Smooth muscle cell of the brain vasculature (primary cell): ENCODE measurements at regions not wholly inside any gene's neighbourhood (a gene's known extent, or its start where the extent isn't known, plus 50 kb on each side); places are given as distances from the start of the nearest gene placed in this dataset.

Source experiments
- DNase-seq: peaks from one replicate; pipeline ENCODE4 v3.0.0-alpha.2; 2012; ENCODE audit warnings: low read depth, low spot score

DNA sequence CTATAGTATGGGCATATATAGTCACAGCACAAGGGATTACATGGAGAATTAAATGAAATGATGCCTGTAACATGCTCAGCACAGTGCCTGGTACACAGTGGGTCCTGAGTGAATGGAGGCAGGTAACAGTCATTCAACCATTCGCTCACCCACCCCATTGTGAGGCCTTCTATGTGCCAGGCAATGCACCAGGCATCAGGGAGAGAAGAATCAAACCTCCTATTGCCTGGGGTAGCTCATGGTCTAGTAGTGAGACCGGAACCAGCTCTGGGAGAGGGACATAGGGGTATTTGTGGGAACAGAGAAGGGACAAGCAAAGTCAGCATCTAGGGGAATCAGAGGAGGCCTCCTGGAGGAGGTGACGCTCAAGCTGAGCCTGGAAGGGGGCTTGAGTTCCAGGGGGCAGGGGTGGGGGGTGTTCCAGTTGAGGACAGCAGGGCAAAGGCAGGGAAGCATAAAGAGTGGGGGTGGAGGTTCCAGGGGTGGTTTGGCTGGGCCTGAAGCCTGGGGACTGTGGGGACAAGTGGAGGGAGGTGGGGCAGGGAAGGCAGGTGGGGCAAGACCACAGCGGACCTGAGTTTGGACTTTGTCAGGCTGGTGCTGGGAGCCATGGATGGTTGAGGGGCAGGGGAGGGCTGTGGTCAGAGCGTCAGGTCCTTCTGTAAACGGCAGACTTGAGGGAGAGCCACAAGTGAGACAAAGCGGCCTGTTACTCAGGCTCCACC lies 591.6 kb downstream of the PTPRU start:
- no peak for DNase-seq

DNA sequence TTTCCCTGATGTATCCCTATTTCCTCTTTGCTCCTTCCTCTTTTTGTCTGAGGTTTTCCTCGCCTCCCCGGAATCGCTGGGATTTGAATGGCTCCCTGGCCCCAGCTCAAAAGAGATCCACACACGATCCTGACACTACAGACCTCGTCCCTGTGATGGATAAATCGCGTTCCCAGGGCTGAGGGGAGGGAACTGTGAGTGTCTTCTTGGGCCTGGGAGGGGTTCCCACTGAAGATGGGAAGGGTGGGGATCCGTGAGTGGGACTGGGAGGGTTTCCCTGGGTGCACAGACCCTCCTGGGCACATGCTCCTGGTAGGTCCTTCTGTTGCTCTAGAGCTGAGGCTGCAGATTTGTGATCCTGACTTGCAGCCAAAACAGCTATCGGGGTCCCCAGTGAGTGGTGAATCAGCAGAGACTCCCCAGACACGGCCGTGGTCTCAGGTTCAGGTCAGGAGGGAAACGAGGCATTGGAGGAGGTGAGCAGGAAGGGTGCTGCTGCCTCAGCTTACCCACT lies 591.0 kb downstream of the PTPRU start:
- no peak for DNase-seq

DNA sequence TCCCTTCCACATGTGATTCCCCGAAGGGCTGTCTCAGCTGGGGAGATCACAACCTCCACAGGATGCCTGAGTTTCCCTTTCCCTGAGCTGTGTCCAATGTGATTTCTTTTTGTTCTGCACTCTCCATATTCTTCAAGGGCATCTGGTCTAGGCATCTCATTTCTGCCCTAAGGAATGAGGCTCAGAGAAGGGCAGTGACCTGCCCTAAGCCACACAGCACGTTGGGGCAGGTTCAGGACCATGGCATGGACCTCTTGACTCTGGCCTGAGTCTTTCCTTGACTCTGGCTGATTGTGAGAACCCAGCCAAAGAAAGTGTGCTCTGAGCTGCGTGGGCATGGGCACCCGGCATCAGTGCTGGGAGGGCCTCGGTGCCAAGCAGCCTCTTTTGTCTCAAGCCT lies 590.3 kb downstream of the PTPRU start:
- no peak for DNase-seq

DNA sequence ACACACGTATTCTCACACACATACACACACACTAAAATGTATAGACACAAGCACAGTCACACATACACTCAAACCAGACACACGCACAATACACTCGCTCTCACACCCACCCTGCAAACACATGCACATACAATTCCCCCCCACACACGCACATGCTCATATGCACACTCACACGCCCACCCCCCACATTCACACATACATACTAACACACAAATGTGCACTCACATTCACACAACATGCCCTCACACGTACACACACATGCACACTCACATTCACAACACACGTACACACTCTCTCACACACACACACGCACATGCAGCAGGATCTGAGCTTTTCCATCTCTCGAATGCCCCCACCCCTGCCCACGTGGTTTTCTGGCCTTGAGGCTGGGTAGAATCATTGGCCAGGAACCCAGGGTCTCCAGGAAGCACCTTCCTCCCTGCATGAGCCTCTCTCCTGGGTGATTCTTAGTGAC lies 589.7 kb downstream of the PTPRU start:
- DNase-seq = no peak

DNA sequence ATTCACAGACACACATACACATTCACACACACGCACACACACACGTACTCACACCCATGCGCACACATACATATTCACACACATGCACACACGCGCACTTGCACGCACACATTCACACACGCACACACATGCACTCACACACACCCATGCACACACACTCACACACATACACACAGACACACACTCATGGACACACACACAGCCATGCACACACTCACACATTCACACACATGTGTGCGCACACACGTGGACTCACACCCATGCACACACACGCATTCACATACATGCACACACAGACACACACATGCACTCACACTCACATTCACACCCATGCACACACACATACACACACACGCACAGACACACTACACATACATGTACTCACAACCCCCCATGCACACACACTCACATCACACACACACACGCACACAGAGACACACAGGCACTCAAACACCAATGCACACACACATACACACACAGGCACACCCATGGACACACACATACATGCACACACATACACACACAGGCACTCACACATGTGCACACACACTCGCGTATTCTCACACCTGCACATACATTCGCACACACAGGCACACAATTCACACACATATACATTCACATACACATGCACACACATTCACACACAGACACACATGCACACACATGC lies 589.1 kb downstream of the PTPRU start:
- no peak for DNase-seq

DNA sequence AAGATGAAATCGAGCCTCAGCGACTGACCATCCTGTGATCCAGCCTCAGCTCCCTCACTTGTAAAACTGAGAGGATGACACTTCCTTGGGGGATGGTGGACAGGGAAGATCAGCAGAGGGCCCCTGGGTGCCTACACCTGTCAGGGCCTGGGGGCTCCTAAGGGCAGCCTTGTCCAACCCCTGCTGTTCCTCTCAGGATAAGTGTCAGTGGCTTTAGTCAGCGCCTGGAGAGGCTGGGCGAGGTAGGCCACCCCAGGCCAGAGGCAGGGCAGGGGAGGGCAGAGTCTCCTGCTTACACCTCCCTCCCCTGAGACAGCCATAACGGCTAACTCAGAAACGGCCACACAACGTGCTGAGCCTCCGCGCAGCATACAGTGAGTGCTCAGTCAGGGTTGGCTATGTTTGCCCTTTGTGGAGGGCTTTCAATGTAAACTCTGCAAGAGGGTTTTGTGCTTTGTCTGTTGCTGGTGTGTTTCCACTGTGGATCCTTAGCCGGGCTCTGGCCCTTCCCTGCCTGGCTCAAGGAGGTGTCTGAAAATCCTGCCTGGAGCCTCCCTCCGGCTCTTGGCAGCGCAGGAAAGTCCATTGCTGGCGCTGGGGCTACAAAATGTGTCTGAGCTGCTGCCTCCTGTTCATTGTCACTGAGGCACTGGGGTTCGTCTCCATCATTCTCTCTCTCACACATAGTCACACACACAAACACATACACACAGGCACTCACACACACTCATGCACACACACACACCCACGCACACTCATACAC lies 588.4 kb downstream of the PTPRU start:
- no peak for DNase-seq

DNA sequence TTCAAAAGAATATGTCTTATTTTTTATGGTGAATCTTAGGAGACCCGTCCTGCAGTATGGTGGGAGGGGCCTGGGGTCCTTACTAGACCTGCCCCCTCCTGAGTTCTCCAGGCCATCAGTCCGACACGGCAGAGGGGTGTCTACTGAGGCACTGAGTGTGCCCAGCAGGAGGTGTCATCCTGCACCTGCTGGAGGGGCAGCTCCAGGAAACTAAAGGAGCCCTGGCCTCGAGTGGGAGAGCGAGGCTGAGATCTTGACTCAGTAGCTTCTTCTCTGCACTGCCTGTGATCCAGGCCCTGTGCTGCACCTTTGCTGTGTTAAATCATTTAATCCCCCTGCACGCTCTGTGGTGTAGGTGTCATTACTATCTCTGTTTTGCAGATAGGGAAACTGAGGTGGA lies 587.7 kb downstream of the PTPRU start:
- no peak for DNase-seq

DNA sequence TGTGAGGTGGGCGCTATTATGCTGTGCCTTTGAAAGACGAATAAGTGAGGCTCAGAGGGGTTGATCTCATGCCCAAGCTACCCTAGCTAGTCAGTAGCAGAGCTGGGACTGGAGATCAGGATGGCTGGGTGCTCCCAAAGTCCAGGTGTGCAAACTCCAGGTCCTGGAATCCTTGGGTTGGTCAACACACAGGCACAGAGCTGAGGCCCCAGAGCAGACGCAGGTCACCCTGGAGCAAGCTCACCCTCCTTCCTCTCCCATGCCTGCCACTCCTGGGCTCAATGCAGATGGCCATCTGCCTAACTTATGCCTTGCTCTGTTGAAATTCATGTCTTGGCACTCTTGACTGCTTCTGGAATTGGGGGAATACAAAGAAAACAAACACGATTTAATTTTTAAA lies 587.2 kb downstream of the PTPRU start:
- no peak for DNase-seq

DNA sequence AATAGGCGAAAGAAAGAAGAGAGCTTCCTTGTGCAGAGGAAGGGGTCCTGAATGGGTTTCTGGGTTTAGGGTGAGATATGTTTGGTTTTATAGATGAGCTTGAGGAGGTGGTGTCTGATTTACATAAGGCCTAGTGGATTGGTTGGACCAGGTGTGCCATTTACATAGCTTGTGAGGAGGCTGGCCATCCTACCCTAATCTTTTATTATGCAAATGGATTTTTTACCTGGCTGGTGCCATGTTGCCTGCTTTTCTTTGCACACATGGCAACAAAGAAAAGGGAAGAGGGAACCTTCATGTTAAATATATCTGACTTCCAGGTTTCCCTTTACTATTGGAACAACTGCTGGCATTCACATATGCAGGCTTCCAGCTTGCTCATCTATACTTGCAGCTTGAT lies 585.3 kb downstream of the PTPRU start:
- no peak for DNase-seq

DNA sequence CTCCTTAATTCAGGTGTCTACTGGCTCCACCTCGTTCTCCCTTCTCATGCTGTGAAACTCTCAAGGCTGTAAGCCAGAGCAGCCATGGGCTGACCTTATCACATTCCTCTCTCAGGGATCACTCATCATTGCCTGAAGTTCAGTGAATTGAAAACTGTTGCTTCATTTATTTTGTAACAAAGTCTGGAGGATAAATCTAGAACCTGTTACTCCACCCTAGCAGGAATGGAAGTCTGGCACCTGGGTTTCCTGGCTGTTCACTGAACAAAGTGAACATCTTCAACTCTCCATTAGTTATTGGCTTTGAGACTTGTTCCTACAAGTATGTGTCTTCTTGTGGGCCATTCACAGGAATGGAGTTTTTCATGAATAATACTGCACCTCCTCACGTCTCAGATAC lies 584.1 kb downstream of the PTPRU start:
- no peak for DNase-seq

DNA sequence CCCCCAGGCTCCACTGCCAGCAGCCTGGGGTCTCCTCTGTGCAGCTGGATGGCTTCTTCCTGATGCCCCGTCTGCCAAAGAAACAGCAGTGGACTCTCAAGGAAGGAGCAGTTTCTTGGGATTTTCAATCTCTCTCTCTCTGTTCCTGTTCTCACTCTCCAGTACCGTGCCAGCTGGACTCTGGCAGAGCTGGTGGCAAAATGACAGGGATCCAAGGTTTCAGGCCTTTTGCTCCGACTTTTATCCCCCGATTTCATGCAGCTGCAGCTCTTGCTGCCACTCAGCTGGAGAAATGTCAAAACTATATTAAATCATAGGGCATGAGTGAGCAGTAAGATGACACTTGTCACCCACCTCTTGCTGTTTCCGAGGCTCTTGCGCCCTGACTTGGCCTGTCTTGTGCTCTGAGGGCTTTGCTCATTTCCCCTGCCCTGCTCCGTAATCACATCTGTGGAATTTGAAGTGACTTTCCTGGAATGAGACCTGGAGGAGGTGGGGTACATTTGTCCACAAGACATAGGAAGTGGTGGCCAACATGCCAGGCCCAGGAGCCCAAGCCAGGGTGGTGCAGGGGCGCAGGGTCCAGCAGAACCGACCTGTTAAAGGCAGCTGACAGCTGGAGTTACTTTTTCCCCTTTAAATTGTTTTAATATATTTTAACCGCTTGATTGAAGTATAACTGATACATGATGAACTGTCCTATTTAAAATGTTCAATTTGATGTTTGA lies 576.2 kb downstream of the PTPRU start:
- DNase-seq = no peak

DNA sequence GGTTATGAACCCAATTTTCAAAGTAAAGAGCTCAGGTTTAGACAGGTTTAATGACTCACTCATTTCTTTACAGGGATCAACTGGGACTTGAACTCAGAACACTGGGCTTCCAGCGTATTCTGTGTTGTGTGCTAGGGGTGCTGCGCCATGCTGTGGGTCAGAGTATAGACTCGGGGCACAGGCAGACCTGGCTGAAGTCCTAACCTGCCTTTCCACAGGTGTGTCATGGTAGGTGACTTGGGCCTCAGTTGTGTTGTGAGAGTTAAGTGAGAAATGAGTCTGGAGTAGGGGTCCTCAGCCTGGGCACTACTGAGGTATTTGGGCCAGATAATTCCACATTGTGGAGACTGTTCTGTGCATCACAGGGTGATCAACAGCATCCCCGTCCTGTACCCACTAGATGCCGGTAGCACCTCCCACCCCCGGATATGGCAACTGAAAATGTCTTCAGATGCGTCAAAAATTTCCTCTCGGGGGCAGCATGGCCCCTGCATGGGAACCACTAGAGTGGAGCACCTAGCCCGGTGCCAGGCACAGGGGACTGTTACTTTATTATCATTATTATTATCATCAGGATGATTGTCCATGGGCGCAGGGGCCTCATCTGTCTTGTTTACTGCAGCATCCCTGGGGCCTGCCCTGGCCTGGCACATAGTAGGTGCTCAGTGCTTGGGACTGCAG lies 575.5 kb downstream of the PTPRU start:
- no peak for DNase-seq

DNA sequence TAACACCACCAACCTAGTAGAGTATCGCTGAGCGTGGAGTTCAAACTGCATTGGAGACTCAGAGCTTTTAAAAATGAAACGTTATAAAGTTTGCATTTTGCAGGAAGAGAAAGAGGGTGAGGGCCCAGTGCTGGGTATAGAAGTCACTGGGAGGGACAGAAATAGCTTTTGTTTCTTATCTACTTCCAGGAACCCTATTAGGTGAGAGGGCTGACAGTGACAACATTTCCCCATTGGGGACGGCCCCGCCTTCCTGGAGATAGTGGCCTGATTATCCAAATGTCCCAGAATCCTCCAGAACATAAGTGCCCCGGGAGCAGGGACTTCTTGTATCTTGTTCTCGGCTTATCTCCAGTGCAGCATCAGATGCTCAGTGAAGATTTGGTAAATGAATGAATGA lies 574.9 kb downstream of the PTPRU start:
- no peak for DNase-seq

DNA sequence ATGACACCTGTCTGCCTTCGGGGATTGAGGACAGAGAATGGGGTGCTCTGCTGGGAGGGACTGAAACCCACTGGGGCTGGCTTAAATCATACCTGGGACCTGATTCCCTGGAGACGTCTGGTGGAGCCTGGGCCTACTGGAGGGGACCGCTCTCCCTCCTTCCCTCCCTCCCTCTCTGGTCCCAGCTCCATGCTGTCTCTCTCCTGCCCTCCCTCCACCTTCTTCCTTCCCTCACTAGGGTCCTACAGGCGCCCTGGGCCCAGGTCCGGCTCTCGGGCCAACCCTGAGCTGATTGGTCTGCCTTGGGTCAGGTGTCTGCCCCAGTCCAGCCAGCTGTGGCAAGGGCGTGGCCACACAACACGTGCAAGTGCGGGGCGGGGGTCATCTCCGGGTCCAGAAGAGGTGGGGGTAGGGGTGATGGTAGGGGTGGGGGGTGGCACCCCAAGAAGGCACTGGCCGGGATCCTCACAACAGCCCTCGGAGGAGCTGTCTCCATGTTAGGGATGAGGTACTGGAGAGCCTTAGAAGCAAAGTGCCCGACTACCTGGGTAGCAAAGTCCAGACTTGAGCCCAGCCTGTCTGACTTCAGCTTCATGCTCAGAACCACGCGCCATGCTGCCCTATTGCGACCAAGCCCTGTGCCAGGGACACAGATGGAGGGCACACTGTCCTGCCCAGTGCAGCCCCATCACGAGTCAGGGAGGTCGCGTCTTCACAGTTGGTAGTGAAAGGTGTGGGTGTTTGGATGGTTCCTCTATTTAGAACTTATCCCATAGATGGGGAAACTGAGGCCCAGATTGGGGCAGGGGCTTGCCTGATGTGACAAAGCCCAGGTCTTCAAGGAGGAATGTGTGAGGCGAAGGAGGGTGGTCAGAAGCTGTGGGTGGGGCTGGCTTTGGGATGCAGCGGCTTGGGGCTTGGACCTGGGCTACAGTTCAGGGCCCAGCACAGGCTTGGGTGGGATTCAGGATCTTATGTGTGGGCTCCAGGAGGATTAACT lies 574.1 kb downstream of the PTPRU start:
- no peak for DNase-seq

DNA sequence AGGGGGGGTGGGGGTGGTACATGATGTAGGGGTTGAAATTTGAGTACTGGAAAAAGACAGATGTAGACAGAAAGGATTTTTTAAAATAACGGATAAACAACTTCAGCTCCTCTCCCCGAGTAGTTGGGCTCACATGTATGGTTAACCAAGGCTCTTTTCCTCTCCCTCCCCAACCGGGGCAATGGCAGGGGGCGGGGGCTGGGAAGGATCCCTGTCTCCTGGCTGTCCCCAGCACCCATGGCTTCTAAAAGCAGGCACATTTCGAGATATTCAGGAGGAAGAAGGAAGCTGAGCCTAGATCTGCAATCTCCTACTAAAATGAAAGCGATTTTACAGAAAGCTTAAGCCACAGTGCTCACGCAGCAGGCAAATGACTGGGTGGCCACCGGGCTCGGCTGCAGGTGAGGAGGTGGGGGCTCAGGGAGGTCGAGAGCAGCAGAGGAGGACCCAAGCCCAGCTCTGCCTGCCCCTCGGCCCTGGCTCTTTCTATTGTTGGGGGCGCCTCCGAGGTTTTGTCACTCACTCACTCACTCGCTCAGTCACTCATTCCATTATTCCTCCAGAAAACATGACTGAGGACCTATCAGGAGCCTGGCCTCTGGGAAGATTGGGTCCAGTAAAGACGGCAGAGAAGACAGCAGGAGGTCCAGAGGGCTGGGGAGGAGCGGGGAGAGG lies 573.3 kb downstream of the PTPRU start:
- DNase-seq = no peak

DNA sequence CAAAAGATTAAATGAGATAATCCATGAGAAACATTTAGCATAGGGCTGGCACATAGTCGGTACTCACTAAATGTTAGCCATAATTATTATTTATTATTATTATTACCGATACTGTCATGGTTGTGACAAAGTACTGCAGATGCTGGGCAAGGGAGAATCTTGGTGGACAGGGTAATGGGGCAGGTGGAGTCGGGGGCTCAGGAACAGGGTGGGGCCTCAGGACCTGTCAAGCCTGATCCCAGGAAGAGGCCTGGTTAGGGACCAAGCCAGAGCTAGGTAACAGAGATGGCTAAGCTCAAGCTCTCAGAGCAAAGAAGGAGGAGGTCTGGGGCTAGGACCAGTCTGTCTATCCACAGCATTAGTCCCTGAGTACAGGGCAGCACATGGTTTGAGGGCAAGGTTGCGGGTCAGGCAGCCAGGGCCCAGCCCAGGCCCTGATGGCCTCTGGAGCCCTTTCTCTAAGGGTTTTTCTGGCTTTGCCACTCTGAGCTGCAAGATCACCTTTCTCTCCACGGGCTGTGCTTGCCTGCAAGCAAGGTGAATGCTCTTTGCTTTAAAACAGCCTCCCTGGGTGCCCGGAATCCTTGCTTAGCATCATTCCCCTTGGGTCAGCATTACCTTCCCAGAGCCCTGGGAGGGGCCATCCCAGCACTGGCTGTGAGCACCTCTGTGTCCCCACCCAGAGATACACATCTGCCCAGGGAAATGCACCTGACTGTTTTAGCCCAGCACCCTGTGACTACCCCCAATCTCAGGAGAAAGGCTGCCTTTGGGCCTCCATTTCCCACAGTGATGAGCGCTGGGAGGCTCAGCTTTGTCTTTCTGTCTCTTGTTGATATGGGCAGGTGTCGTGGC lies 572.0 kb downstream of the PTPRU start:
- DNase-seq = no peak

DNA sequence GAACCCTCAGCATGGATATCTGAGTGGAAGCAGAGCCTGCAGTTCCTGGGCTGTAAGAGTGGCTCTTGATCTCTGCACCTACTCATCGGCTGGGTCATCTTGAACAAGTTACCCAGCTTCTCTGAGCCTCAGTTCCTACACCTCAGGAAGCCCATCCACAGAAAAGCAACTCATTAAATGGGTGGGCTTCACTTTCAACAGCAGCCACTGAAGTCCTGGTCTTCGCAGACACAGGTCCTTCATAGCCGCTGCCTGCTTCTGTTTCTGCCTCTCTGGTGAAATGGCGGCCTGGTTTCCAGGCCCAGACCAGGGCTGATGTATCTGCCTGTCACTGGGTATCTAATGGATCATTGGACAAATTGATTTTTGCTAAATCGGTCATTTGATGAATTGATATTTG lies 571.4 kb downstream of the PTPRU start:
- no peak for DNase-seq

DNA sequence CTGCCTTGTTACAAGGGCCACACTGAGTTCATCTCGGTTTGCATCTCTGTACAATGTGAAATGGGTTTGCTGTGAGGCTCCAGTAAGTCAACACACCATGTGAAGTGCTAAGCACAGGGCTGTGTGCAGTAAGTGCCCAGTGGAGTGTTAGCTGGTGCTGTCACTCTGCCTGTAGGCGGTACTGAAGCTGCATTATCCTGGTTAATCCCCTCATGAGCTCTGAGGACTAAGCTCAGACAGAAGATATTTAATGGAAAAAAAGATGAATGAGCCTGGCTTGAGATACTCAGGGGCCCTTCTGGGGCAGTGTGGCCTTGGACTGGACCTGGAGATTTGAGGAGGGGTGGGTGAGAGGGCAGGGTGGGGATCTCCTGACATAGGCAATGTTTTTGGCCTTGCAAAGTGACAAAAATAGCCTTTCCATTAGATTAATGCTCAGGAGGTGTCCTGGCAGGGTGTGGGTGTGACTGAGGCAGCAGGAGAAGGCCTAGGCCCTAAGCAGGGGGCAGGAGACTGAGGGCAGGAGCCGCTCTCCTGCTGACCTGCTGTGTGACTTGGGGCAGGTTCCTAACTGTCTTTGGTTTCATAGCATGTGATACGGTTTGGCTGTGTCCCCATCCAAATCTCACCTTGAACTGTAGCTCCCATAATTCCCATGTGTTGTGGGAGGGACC lies 570.5 kb downstream of the PTPRU start:
- no peak for DNase-seq
